ENCODE measurements at regions not wholly inside any gene's neighbourhood (a gene's known extent, or its start where the extent isn't known, plus 50 kb on each side); places are given as distances from the start of the nearest gene placed in this dataset.
A peak's percentile ranks its signal among the peaks of the same experiment; 100 is the strongest.

DNA sequence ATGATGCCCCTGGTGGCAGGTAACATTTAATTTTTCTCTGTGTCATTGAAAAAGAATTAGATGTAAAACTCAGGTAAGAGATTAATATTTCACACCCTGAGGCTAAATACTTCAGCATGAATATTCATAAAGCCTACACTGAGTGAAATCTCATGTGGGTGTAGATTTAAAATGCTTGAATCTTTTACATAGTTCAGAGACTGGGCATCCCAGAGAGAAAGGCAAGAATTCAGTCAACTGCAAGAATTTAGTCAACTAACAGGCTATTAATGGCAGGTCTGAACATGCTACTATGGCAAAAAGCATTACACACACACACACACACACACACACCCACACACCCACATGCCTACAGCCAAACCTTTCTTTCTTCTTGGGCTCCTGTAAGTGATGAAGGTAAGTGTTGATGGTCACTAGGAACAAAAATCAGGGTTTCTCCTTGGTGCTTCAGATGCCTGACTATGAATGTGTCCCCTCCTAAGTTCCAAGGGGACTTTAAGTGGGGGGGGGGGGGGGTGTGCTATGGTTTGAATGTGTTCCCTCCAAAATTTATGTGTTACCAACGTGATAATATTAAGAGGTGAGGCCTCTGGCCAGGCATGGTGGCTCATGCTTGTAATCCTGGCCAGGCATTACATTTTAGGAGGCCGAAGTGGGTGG lies 63.7 kb upstream of the PSMD7 start:
- no peak for DNase-seq

DNA sequence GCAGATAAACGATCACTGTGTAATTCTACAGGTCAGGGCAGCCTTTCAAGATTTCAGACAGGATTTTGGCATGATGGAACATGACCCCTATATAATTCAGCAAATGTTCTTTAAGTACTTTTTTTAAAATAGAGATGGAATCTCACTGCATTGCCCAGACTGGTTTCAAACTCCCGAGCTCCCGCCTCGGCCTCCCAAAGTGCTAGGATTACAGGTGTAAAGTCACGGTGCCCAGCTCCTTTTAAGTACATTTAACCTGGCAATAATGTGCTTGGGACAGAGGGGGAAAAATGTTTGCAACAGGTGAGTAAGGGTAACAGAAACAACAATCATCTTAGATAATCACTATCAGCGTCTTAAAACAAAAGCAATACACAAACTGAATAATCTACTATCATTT lies 66.5 kb upstream of the PSMD7 start:
- DNase-seq, result no peak

DNA sequence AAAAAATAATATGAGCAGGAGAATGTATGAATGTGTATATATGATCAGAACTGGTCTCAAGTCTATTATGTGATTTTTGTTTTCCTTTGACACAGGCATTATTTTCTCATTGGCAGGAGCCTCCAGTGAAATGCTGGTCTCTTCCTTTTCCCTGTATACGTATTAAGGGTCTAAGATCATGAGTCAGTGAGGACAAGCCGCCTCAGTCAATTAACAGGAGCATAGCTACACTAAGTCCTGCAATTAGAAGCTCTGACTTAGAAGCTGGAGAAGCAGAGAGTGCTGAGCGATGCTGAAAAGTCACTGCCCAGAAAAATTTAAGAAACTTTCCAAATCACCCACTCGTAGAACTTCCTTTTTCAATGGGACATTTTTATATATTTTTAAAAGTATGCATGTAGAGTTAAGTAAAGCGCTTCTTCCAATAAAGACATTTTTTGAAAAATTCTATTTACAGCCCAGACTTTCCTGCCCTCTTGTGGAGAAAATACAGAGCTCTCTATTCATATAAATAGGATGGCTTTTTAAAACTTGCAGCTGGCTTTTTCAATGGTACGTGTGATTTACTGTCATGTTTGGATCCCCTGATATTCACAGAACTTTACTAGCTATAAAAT lies 70.2 kb upstream of the PSMD7 start:
- no peak for DNase-seq

DNA sequence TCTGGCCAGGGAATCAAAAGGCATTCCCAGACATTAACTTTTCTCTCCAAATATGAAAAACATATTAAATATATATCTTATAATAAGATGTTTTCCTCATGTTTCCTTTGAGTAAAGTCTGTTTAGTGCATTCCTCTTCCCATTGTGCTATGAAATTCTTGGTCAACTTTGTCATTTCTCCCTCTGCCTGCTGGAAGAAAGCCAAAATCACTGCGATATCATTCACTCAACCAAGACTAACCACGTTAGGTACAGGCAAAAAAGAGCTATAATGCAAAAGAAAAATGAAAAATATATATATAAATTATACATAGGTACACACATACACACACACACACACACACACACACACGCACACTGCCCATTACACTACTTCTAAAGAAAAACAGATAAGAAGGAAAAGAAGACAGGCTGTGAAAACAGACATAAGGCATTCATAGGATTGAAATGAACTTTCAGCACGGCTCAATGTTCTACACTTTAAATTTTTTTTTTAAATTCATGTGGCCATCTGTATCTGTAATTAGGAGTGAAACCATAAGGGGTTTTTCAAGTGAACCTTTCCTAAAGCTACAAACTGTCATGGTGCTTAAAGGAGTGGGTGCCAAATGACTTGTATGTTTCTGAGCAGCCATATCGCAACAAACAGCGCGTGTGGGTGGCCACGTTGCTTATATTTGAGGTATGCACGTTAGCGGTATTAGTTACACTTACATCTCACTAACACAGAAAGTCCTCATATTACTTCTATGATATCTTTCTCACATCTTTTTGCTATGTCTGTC lies 71.6 kb upstream of the PSMD7 start:
- no peak for DNase-seq

DNA sequence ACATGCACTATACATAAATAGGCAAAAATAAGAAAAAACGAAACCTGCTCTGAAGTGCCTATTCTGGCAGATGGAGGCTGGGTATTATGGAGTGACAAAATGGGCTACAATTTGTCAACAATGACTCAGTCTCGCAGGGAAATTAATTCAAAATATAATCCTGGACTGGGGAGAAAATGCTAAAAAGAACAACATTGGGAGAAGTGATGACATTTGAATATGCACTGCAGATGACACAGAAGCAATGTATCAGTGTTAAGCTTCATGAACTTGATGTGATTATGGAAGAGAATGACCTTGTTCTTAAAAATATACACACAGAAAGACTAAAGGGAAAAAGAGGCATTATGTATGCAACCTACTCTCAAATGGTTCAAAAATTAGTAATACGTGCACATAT lies 74.8 kb upstream of the PSMD7 start:
- no peak for DNase-seq

DNA sequence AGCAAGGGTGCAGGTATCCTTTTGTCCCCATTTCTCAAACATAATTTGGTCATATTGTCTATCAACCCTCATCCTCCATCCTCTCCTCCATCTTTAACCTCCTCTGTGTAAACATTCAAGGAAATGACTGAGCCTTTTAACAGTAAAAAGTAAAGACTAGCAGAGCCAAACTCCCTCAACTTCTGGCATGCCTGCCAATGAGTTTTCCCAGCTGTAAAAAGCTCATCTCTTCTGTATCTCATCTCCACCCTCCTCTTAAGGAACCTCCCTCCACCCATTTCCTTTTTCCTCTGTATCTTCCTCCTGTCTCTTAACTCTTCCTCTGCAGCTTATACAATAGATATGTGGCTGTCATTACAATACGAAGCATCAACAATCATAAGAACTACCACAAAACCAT lies 76.9 kb upstream of the PSMD7 start:
- no peak for DNase-seq

DNA sequence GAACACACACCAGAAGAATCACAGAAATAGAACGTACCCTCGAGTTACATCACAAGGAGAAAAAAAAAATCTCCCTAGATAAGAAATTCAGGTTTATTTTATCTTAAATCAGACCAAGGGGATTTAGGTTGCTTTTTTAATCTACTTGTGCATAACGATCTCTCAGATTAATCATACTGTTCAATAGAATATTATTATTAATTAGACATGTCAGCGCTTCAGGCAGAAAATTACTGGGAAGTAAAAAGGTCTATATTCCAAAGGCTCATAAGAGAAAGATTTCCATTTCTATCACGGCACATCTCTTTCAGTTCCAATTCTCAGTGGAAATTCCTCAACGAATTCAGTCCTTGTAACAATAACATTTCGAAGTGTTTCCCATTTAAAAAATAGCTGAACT lies 77.7 kb upstream of the PSMD7 start:
- DNase-seq, result no peak

DNA sequence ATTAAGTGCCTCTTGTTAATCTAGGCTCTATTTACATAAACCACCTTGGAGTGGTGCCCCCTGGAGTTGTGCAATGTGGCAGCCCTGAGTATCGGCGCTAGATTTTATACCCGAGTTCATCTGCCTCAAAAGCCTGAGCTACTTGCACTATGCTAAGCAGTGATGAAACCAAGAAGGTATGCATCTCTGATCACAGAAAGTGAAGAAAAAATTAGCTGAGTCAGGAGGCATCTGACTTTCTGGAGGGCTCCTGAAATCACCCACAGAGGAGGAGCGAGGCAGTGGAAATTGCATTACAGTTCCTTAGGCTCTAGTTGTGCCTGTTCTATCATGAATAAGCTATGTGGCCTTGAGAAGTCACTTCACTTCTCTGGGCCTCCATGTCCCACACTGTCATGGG lies 80.3 kb upstream of the PSMD7 start:
- no peak for DNase-seq

DNA sequence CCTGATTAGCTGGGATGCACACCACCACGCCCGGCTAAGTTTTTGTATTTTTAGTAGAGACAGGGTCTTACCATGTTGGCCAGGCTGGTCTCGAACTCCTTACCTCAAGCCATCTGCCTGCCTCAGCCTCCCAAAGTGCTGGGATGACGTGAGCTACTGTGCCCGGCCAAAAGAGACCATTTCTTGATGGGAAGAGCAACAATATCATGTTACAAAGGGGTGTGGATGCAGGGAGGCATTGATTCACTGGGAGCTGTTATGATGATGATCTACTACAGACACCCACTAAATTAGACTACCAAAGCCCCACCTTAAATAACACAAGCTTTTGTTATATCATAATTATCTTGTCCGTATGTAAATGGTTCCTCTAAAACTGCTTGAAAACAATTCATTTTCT lies 81.4 kb upstream of the PSMD7 start:
- DNase-seq, result no peak

DNA sequence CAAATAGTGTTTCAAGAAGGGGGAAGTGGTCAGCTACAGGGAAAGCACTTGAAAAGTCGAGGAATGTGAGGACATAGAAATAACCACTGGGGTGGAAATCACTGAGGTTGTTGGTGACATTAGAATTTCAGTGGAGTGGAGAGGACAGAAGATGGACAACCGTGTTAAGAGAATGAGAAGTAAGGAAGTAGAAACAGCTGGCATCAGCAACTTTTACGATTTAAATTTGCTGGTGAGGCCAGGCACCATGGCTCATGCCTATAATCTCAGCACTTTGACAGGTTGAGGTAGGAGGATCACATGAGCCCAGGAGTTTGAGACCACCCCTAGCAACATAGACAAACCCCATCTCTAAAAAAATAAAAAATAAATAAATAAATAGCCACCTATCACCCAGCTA lies 83.2 kb upstream of the PSMD7 start:
- no peak for DNase-seq

DNA sequence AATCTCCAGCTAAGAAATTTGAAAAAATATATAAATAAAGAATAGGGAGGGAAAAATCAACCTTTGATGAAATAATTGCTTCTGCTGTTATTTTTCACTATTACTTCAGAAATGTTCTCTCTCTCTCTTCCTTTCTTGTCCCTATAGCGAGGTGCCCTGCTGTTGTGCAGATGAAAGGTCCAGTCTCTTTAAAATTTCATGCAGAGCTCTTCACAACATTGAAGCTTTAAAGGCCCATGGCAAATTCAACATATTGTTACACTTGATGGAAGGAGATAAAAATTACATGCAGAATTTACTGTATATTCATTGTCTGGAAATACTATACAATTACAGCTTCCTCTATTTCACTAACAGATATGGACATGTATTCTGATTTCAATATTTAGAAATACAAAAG lies 86.4 kb upstream of the PSMD7 start:
- DNase-seq, result no peak

DNA sequence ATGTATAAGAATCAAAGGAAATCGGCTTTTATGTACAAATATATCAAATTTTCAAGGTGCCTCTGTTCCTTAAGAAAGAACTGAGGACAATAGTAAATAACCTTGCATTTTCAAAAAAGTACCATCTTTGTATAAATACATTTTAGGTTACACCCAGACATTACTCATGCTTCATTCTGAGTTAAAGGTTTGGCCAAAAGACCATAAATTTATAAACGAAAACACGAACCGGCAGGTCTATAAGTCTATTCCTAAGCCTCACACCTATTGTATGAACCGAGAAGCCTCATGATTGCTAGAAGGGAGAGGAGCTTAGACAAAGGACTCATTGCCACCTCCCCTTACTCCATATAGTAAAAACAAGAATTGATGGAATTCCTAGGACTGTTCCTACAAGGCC lies 94.6 kb upstream of the PSMD7 start:
- no peak for DNase-seq

DNA sequence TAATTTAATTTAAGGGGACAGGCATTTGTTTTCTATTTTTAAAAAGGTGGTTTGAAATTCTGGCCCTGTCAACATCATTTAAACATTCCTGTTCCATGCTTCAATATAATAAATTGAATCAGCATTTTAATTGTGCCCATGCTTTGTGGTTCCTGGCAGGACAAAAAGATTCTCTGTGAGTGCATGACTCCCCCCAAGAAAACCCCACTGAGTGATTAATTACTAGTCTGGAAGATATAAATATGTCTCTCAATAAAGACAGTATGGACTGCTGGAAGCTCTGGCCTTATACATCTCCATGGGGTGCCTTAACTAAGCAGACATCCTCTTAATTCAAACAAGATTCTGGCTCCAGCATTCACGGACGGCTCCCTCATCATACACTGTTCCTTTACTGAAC lies 95.0 kb upstream of the PSMD7 start:
- DNase-seq, result no peak

DNA sequence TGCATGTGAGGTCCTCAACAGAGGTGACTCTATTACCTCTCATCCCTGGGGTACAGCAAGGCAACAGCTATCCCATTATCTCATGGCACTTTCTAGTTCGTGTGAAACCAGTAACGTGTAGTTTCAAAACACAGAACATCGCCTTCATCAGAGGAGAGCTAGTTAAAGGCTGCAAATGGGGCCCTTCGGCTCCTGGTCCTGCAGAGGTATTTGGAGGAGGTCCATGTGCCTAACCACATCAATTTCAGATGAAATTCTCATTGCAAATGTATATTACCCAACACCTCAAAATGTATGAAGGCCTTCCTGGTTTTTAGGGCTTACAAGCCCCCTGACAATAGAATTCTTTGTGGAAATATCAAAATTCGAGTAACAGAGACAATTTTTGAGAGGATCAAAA lies 95.7 kb upstream of the PSMD7 start:
- DNase-seq, result no peak

DNA sequence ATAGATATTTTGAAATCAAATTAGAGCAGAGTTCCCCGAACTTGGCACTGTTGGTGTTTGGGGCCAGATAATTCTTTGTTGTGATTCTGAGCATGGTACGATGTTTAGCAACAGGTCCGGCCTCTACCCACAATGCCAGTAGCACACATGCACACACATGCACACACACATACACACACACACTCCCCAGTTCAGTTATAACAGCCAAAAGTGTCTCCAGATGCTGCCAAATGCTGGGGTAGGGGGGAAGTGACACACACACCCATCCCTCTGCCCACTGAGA lies 96.8 kb upstream of the PSMD7 start:
- DNase-seq, result no peak

DNA sequence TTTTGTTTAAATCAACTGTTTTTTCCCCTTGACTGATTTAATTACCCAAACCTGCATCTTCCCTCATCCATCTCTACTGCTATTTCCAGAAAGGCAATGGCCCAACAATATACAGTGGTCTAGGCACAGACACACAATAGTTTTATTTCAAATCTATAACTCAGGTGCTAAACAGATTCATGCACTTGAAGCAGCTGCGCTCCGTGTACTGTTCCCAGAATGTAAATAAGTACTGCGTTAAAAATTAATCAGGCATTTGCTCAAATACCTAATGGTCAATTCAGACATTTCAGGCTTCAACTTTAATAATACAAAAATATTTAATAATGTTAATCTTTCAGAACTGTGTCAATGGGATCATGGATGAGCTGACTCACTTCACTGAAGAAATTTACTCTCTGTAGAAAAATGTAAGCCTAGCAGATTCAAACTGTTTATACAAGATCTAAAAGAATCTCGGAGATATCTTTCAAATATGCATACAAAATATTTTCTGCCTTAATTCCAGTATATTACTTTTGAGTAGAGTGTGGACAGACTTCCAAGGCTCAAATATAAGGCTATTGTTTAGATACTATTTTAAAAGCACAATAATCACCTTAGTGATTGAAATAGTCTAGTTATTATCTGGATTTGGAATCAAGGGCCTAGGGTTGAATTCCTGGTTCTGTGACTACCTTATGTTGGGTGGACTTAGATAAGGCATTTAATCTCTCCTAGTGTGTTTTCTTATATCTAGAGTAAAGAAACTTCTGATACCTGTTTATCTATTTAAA lies 97.4 kb upstream of the PSMD7 start:
- no peak for DNase-seq

DNA sequence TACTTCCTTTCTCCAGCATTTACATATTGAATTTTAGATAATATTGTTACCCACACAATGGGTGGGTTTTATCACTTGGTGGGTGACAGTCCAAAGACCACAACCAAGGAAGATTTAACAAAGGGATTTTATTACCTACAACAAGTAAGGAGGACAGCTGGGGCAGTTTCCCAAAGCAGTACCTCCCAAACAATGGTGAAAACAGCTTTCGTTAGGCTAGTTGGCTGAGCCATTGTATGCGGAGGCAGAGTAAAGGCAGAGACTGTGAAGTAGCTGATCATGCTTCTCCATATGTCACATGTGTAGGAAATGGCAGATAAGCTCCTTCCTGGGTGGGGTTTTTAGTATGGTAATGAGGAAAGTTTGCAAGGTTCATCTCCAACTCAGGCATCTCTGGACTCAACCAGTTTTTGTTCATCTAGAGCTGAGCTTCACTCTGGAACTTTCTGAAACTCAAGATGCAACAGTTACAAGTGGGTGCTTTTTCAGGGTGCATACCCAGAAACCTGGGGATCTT lies 104.3 kb upstream of the PSMD7 start:
- DNase-seq, result no peak

DNA sequence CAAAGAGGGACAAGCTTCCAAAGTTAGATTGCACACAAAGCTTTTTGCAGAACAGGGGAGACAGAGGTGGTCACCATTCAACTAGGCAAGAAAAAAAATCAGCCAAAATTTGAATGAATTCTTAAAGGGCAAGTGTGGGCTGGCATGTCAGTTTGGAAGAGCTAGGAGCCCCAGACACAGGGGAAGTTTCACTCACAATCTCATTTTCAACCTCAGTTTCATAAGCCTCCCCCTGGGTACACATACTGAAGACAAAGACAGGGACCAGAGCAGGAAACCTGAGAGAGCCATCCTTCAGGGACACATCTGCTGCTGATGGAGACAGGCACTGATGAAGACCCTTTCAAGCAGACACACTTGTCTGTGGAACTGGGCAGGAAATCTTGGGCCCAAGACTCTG lies 106.3 kb upstream of the PSMD7 start:
- no peak for DNase-seq

DNA sequence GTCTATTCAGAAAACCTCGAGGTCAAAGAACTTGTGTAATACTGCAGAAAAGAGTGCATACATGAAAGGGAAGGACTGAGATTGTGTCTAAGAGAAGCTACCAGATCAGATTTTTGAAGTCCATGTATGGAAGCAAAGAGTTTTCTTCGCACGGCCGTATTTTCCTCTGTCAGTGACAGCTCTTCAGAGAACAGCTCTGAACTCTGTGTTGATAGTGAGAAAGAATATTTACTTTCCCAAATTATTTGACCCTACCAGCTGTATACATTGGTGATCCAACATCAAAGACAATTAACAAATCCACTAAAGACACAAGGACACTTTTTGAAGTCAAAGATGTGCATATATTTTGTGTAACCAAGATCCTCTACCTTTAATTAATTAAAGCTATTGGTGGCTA lies 107.8 kb upstream of the PSMD7 start:
- DNase-seq, result no peak

DNA sequence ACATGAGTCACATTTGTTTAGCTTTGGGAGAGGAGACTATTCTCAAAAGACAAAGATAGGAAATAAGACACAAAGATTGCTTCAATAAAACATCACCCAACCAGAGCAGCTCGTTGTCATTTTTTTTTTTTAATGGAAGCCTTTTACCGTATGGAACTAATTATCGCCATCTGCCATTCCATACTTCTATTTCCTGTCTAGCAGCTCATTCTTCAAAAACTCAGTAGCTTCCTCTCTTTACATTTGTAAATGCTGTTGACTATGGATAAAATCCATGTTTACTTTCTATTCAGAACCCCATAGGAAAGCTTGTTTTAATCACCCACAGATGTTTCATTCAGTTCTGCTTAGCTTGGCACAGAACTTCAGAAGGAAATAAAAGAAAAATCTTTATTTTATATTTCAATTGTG lies 110.0 kb upstream of the PSMD7 start:
- peak; percentile 10 for DNase-seq

DNA sequence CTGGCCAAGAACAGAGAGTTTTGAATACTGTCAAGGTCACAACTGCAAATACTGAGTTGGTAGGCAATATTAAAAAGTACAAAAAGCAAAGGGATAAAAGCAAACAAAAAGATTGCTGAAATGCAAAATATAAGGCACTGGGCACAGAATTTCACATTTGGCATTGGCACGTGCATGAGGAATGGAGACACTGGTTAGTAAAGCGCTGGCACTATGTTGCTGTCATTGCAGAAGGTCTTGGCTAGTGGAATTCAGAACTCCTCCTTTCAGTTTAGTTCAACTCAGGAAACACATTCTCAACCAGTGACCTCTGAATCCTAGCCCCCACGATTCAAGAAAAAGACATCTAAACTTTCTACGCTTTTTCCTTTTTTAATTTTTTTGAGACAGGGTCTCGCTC lies 111.8 kb upstream of the PSMD7 start:
- no peak for DNase-seq

DNA sequence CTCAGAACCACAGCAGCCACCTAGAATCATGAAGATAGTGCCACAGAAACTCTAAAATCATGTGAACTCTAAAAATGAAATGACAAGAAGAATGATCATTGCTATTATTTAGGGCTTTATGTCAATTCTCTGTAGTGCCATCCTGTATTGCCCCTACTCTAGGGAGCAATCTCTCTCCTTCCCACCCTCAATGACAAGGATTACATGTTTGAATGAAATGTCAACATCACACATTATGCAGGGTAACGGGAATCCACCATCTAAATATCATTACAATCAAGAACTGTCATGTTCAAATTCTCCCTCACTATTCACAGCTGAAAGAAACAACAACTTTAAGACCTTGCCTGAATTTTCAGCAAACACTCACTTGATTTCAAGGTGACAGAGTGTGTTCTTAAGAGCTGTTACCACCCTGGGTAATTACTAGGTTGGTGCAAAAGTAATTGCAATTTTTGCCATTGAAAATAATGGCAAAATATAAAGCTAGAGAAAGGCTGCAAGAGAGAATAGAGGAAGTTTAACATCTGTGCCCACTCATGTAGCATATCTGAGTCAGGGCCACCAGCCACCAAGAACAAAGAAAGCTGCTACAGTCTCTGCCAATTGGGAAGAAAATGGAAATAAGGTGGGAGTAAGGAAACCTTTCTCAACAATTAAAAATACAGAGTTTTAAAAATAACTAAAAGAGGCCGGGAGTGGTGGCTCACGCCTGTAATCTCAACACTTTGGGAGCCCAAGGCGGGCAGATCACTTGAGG lies 112.8 kb upstream of the PSMD7 start:
- no peak for DNase-seq

All from NCI-H1436 (cell line).